Stimulated activated CD8-positive, alpha-beta memory T cell treated with anti-CD3 and anti-CD28 coated beads, Interleukin-7, amount 100 ng/mL, for 48 hours (primary cell): ENCODE measurements at regions not wholly inside any gene's neighbourhood (a gene's known extent, or its start where the extent isn't known, plus 50 kb on each side); places are given as distances from the start of the nearest gene placed in this dataset.

Experiments
- DNase-seq, 2 donors: peaks; one replicate each; pipeline ENCODE4 v3.0.0-alpha.2; 2020; ENCODE audit warnings: low read depth in 1 of 2; ENCODE audit errors: extremely low read depth in 1 of 2

DNA sequence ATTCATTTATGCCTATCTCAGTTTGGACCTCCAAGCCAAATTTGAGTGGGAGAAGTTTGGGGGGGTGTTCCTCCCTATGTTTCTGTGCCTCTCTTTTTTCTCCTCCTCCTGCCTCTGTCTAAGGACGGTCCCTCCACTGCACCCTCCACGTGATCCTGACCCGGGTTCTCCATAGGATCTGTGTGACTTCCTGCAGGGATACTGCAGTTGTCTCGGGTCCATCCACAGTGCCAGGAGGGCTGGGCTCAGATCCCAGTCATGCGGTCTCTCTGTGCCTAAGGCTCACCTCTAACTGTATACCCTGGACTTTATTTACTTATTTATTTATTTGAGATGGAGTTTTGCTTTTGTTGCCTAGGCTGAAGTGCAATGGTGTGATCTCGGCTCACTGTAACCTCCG, 1354.5 kb downstream of the BRD1 start:
- no peak for DNase-seq

DNA sequence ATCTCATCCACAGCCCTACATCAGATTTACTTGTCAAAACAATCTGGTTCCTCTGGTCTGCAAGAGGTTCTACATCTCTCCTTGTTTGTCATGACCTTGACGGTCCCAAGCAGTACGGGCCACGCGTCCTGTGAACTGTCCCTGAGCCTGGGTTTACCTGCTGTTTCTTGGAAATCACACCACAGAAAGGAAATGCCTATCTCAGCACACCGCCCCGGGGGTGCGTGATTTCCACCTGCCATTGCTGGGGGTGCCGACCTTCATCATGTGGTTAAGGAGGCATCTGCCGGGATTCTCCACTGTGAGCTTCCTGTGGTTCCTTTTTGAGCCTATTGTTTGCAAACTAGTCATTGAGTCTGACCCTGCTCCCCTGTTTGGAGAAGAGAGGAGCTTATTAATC, 1363.4 kb downstream of the BRD1 start:
- no peak for DNase-seq

DNA sequence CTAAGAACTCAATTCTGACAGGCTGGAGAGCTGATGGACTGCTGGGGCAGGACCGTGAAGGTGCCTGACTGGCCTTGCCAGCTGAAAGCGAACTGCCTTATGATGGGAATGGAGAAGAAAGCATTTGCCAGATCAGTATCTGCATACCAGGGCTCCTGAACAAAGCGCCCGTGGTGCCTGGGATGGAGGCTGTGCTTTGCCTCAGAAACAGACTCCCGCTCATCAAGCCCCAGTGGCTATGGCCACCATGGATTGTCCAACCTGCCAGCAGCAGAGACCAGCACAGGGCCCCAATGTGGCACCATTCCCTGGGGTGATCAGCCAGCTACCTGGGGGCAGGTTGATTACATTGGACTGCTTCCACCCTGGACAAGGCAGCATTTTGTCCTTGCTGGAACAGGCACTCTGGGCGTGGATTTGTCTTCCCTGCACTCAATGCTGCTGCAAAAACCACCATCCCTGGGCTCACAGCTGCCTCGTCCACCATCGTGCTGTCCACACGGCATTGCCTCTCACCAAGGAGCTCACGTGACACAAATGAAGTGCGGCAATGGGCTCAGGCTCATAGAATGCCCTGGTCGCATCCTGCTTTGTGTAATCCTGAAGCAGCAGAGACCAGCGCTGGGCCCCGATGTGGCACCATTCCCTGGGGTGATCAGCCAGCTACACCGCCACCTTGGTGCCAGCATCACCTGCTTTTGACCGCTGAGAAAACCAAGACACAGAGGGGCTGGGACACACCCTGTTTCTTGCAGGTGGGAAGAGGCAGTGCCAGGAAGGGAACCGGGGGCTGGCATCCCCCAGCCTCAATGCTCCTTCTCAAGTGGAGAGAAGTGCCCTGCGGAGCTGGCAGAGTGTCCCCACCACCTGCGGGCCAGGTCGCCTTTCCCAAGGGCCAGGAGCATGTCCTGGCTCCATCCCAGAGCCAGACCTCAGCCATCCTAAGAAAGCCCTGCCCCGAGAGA, 1367.5 kb downstream of the BRD1 start:
- DNase-seq, result no peak

DNA sequence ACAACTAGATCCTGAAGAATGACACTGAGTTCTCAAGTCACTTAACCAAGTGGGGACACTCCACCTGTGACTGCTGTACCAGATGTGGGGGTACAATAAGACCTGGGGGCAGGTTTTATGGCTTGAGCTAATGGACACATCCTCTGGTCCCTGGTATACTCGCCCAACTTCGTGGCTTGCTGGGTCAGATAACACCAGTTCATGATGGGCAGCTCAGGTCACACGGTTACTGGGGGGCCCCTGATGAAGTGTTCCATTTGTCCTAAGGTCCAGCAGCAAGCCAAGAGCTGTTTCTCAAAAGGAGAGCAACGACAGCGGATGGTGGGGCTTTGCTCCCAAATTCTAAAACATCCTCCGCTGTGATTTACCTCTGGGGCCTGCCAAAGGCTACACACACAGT, 1368.4 kb downstream of the BRD1 start:
- DNase-seq, result no peak

DNA sequence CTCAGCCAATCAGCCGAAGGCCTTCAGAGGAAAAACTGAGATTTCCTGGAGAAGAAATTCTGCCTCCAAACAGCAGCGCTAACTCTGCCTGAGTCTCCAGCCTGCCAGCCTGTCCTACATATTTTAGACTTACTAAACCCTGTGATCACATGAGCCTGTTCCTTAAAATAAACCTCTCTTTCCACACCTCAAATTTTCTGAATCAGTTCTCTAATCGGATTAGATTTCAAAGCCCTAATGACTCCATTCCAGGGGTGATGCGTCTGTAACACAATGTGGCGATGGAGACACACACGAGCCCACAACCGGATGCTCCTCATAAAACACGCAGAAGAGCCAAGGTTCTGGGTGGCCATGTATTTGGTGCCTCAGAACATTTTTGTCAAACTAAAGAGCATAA, 1371.2 kb downstream of the BRD1 start:
- no peak for DNase-seq

- DNase-seq, result no peak
Measured at GRCh38 chr22:48453751-48454485, 1373.8 kb downstream of the BRD1 start.

DNA sequence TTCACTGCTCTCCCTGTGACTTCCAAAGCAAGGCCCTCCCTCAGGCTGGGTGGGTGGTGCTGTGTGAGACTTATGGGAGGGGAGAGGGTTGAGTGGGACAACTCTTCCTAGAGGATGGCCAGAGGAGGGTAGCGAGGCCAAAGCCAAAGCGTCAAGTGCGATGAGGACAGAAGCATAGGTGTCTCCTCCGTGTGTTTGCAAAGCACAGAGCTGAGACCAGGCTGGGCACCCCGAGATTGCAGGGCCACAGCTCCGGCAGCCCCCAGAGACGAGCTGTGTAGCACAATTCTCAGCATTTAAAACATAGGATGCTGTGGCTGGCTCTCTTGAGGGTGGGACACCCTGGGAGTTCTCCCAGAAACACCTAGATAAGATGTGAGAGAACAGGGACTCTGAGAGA, 1374.5 kb downstream of the BRD1 start:
- DNase-seq, result no peak

DNA sequence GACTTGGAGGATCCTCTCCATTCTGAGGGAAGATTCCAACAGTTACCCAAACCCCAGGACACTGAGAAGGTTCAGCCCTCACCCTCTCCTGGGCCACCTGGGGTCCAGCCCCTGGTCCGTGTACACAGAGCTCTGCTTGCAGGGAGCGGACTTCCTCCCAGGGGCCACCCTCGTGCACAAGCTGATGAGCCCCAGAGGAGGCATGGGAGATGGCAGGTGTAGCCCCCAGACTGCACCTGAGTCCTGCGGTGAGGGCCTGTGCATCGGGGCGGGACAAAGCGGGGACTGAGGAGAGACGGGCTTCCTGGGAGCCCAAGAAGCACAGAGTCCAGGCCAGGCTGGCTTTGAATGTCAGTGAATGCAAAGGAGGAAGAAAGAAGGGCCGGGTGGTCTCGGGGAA, 1374.9 kb downstream of the BRD1 start:
- no peak for DNase-seq

- no peak for DNase-seq
Measured at GRCh38 chr22:48451891-48452290, 1375.8 kb downstream of the BRD1 start.

DNA sequence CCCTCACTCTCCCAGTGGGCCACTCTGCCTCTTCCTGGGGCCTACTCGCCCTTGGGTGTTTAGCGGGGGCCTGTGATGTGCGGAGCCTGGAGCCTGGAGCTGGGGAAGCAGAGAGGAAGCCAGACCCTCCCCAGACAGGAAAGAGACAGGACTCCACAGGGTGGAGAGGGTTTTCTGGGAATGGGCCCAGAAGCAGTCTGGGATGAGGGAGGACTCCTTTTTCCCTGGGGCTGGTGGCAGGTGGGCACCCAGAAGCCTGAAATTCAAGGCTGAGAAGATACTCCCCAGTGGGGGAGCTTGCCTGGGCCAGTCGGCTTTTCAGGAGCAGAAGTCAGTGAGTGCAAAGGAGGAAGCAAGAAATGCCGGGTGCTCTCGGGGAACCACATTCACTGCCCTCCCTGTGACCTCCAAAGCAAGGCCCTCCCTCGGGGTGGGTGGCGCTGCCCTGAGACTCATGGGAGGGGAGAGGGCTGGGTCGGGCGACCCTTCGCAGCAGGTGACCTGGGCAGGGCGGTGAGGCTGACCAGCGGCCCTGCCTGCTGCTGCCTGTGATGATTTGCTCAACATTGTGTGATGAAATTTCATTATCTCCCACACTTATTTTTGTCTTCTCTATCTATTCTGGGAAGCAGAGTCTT, 1377.4 kb downstream of the BRD1 start:
- DNase-seq, result no peak

DNA sequence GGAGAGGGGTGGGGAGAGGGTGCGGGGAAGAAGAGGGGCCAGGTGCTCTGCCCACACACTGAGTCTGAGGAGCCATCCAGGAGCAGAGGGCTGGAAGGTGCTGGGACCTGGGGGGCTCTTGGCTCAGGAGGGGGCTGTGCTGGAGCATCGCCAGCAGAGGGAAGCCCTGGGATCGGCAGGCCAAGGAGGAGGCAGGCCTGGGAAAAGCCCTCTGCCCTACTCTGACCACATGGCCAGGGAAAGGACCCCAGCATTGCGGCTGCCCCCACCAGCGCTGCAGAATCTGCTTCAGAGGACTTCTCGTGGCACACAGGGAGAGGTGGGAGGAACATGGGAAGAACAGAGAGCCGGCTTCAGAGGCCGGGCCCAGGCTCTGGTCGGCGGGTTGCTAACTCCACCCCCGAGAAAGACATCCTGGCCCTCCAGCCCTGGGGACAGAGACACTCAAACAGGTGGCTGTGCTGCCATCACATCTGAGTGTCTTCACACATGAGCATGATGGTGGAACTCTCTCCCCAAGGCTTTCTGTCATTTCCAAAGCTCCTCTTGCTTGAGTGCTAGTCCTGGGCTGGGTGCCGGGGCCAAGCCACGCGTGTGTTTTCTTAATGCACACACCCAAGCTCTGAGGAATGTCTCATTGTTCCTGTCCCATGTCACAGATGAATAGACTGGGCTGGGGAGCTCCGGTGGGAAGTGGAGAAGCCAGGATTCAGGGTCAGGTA, 1378.0 kb downstream of the BRD1 start:
- no peak for DNase-seq

- DNase-seq, result no peak
Measured at GRCh38 chr22:48448821-48449220, 1378.9 kb downstream of the BRD1 start.

DNA sequence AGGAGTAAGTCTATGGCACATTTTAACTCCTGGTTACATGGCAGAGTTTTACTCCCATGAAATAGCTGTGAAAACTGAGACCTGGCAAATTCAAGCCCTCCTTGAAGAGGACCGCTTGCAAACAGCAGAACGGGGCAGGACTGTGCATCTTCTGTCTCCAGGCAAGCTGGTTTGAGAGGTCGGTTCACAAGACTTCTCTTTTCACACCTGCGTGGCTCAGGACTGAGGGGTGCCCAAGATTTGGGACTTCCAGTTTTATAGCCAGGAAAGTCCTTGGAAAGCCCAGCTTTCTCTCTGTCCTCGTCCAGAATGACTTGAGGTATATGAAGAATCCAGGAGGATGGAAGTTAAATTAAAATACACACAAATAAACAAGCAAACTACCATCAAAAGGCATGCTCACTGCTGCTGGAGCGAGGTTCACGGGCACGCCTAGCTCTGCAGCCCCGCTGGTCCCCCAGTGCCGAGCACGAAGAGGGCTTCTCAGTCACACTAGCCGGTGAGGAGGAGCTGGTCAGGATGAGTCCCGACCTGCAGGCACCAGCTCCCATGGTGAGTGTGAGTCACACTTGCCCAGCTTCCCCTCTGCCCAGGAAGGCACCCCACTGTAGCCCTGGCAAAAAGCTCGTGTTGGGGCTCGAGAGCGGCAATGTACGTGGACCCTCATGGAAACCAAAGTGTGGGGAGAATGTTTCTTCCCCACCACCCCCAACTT, 1382.4 kb downstream of the BRD1 start:
- no peak for DNase-seq

- no peak for DNase-seq
Measured at GRCh38 chr22:48444320-48445112, 1383.2 kb downstream of the BRD1 start.

DNA sequence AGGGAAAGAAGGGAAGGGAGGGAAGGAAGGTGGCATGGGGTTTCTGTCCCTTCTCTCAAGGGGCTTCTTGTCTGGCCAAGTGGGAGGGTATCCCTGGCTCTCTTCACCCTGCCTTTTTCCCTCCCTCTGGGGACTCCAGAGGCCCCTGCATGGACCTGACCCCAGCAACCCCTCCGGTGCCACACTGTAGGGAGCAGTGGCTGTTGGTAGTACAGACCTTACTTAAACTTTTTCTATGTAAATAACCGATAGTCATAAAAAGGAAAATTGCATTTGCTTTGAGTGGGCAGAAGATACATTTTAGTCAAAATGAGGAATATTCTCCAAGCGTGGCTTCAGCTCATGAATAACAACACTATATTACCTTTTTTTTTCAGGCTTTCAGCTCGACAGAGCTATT, 1384.0 kb downstream of the BRD1 start:
- DNase-seq, result no peak

GRCh38 chr22:48442663-48443062, 1385.0 kb downstream of the BRD1 start:
- no peak for DNase-seq

GRCh38 chr22:48441553-48441850, 1386.2 kb downstream of the BRD1 start:
- DNase-seq, result no peak

- no peak for DNase-seq
Measured at GRCh38 chr22:48440673-48441552, 1386.8 kb downstream of the BRD1 start.

GRCh38 chr22:48440176-48440575, 1387.5 kb downstream of the BRD1 start:
- no peak for DNase-seq
